NCI-H524 treated with DMSO at 0.1 percent for 48 hours (cell line): ENCODE measurements at regions not wholly inside any gene's neighbourhood (a gene's known extent, or its start where the extent isn't known, plus 50 kb on each side); places are given as distances from the start of the nearest gene placed in this dataset.
"Not testable (repeated sequence)": the region's sequence is repeated elsewhere in the genome, so short reads cannot be mapped to it uniquely, and the experiment has no call there.

Experiments
- DNase-seq: peaks from one replicate; lab custom pipeline; 2025; lab: John Stamatoyannopoulos, UW

DNA sequence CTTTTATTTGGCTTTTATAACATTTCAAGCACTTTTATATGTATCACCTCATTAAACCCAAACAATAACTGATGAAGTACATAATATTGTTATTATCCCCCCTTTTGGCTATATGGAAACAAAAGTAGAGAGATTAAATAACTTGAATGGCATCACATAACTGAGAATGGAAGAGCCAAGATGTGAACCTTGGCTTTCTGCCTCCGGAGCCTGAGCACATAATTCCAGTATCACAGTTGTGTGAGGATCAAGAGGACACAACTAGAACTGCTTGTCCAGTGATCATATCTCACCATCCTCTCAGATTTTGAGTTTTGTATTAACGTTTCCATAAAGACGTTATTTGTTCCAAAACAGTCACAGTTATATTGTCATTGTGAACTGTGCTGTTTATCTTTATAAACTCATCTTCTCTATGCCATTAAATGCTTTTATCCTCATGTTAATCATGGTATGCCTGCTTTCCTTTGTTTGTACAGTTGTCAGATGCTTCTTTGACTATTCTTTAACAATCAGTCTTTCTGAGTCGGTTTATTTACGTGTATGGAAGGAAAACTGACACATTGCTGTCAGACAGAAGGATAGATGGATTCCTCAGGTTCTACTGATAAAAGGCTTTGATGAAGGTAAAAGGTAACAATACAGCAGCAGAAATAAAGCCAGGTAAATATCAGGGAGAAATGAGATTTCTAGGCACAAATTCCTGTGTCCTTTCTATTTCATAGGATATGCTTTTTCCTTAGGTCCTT is 92.0 kb upstream of the FAM13C start:
- no peak for DNase-seq

DNA sequence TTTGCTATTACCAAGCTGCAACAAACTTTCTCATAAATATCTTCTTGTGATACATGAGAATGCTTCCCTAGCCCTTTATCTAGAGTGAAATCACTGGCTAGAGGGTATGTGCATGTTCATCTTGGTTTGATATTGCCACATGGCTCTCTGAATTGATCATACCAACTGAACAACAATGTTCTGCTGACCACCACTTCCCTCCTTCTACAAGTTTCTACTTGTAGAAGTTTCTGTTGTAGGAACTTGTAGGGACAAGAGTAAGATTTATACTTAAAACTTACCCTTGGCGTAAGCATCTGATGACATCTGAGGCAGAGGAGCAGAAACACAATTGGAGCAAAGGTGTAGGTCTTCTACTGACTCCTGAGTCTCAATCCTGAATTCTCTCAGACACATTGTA is 86.3 kb upstream of the FAM13C start:
- no peak for DNase-seq

DNA sequence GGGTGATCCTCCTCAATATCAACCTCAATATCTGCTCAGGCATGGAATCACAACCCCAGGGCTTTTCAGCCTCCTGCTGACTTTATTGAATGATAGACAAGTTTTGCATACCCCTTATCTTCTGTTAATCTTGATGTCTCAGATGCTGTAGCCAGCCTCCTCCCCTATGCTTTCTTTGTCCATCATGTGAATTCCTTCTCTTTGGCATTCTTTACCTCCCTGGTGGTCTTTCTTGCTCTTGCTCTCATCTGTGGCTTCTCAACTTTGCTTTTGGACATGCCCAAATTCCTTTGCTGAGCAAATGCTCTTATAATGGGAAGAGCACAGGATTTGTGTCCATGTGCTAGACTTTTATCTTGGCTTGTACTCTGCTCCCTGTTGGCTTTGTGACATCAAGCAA is 73.4 kb upstream of the FAM13C start:
- no peak for DNase-seq

DNA sequence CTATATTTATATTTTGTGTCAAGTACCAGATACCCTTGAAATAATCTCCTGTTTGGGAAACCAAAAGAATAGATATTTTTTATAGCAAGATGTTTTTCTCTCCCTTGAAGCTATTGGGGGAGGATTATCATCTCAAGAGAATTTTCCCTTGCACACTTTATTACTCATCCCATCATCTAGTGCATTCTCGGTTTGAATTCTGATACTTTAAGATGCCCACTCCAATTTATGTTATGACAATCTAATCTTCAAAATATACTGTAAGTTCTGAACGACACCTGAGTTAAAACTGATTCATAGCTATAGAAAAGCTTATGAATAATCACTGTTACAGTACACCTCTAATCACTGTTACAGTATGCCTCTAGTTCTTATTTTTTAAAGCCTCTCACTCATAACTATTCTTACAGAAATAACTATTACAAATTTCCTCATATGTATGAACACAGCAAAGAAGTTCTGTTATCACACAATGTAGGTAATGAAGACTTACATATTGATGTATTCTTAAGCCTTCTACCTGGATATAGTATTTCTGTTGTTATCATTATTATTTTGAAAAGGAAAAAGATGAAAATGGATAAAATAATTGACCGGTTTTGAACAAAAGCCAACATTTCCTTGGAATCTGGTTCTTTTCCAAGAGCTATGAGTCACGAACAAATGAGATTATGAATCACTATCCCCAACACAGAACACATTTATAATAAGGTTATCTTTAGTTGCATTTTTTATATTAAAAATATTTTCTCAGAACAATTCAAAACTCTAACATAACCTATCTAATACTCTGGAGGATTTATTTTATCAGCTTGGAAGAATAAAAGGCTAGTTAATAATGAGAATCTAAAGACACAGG is 72.3 kb upstream of the FAM13C start:
- DNase-seq = no peak

DNA sequence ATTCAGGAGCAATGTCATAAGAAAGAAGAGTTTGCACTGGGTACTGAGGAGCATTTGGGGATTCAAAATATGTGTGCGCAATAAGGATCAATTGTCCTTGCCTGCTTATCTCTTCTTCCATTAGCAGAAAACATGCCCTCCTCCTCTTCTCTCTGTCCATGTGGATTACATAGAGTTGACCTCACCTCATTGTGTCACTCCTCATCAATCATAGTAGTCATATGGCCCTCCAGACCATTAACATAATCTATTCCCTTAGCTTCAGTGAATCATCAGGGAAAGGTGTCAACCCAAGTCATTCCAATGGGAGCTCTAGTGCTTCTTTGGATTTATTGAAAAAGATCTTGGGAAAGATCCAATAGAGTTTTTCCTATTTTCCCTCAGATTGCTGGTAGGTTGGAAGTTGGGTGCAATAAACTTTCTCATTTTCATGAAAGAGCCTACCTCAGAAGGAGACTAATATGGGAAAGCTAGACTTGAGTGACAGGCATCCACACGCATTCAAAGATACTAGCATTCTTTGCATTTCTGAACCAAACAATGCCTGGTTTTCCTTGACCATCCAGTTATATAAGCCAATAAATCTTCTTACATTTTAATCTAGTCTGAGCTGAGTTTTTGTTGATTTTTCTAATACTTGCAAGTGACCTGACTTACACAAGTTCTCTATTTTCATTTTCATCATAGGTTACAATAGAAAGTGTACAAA is 71.5 kb upstream of the FAM13C start:
- no peak for DNase-seq

DNA sequence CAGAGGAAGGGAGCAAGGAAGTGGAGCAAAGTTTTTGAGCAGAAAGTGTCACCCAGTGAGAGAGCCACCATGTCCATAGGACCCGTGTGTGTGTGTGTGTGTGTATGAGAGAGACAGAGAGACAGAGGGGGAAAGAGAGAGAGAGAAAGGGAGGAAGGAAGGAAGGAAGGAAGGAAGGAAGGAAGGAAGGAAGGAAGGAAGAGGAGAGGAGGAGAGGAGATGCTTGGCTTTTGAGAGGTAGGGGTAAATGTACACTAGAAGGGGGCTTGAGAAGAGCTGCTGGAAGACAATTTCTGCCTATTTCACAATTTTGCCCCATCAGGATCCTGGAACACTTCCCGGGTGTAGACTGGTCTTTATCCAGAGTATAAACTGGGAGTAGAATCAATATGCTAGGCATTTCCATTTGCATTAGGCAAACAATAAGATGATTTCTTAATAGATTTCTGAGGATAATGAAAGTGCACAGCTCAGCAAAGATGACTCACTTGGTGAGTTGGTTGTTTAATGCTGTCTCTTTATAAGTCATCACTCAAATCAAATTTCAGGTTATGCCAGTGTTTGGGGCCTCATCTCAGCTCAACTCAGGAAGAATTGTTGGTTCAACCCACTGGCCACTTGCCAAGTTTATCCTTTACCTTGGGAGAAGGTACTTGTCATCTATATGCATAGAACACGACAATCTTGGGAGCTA is 70.0 kb upstream of the FAM13C start:
- DNase-seq = no peak

DNA sequence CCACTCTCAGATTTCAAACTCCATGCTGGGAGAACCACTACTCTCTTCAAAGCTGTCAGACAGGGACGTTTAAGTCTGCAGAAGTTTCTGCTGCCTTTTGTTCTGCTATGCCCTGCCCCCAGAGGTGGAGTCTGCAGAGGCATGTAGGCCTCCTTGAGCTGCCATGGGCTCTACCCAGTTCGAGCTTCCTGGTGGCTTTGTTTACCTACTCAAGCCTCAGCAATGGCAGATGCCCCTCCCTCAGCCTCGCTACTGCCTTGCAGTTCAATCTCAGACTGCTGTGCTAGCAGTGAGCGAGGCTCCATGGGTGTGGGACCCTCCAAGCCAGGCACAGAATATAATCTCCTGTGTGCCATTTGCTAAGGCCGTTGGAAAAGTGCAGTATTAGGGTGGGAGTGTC is 51.4 kb upstream of the FAM13C start:
- DNase-seq = not testable (repeated sequence)
